Large intestine (tissue), 3 donors: ENCODE measurements at regions not wholly inside any gene's neighbourhood (a gene's known extent, or its start where the extent isn't known, plus 50 kb on each side); places are given as distances from the start of the nearest gene placed in this dataset.
"Not testable (repeated sequence)": the region's sequence is repeated elsewhere in the genome, so short reads cannot be mapped to it uniquely, and the experiment has no call there.

Experiments used
- DNase-seq, 2 donors: peaks; one replicate each; pipeline versions ENCODE4 v3.0.0 to v3.0.0-alpha.2; 2013
- H3K27ac ChIP-seq: one replicate; pipeline ENCODE4 v1.5.1; 2013; ENCODE audit warnings: low read length
- H3K27me3 ChIP-seq: 2 replicates; pipeline ENCODE4 v1.6.1; 2013; ENCODE audit warnings: low read length; ENCODE audit not compliant: control insufficient read depth, insufficient read depth
- H3K36me3 ChIP-seq: 2 replicates; pipeline ENCODE4 v1.6.1; 2013; ENCODE audit warnings: low read length; ENCODE audit not compliant: control insufficient read depth, insufficient read depth
- H3K4me1 ChIP-seq: one replicate; pipeline ENCODE4 v1.6.1; 2013; ENCODE audit warnings: low read length; ENCODE audit not compliant: control insufficient read depth, insufficient read depth
- H3K4me3 ChIP-seq: one replicate; pipeline ENCODE4 v1.5.1; 2013; ENCODE audit warnings: low read length
- H3K9me3 ChIP-seq: one replicate; pipeline ENCODE4 v1.6.1; 2013; ENCODE audit warnings: mild to moderate bottlenecking, low read depth, low read length, moderate library complexity; ENCODE audit not compliant: control insufficient read depth
- WGBS: methylation state at CpG from one replicate; pipeline ENCODE4 v1.1.5; 2013; ENCODE audit warnings: low lambda C conversion rate; ENCODE audit not compliant: insufficient coverage; 5-methylcytosine and 5-hydroxymethylcytosine counted together

GRCh38 chr11:82465481-82465880 lies 268.2 kb downstream of the FAM181B start:
- H3K9me3 ChIP-seq = no peaks in the 10 kb centered on the region
- WGBS = 100% methylated on average over 1 of the region's 2 CpGs
- H3K27ac ChIP-seq = no peak overlapping the region
- H3K36me3 ChIP-seq = no peaks in the 10 kb centered on the region
- no peak for DNase-seq
- no peak overlapping the region for H3K4me3 ChIP-seq
- H3K4me1 ChIP-seq = no peaks in the 10 kb centered on the region
- no peaks in the 10 kb centered on the region for H3K27me3 ChIP-seq

- 80% methylated on average over 1 of the region's 4 CpGs for WGBS
- H3K27me3 ChIP-seq = no peaks in the 10 kb centered on the region
- H3K27ac ChIP-seq = no peak overlapping the region
- H3K4me1 ChIP-seq = no peaks in the 10 kb centered on the region
- no peaks in the 10 kb centered on the region for H3K36me3 ChIP-seq
- no peak for DNase-seq
- H3K9me3 ChIP-seq = no peaks in the 10 kb centered on the region
- no peak overlapping the region for H3K4me3 ChIP-seq
Measured at GRCh38 chr11:82462608-82463242, 270.9 kb downstream of the FAM181B start.

GRCh38 chr11:82458761-82459160 lies 274.9 kb downstream of the FAM181B start:
- Histone ChIP-seq H3K27ac (no peak overlapping the region), H3K4me3 (no peak overlapping the region), H3K36me3 (no peaks in the 10 kb centered on the region), H3K27me3 (no peaks in the 10 kb centered on the region), H3K9me3 (no peaks in the 10 kb centered on the region), H3K4me1 (no peaks in the 10 kb centered on the region)
- DNase-seq = no peak
- 7% methylated on average over 3 of the region's 4 CpGs for WGBS

GRCh38 chr11:82458147-82458546 lies 275.5 kb downstream of the FAM181B start:
- H3K9me3 ChIP-seq = no peaks in the 10 kb centered on the region
- no peak for DNase-seq
- H3K4me3 ChIP-seq = no peak overlapping the region
- H3K4me1 ChIP-seq = no peaks in the 10 kb centered on the region
- no peaks in the 10 kb centered on the region for H3K27me3 ChIP-seq
- no CpG with 5 or more reads among the region's 1 CpG for WGBS
- H3K36me3 ChIP-seq = no peaks in the 10 kb centered on the region
- no peak overlapping the region for H3K27ac ChIP-seq

- Histone ChIP-seq H3K27me3 (no peaks in the 10 kb centered on the region), H3K9me3 (no peaks in the 10 kb centered on the region)
- no peak for DNase-seq
Measured at GRCh38 chr11:82450996-82451395, 282.7 kb downstream of the FAM181B start.

GRCh38 chr11:82406611-82407010 lies 327.1 kb downstream of the FAM181B start:
- H3K36me3 ChIP-seq = no peaks in the 10 kb centered on the region
- H3K27ac ChIP-seq = no peak overlapping the region
- no peaks in the 10 kb centered on the region for H3K27me3 ChIP-seq
- DNase-seq = no peak
- H3K9me3 ChIP-seq = peaks cover 3% of the 10 kb centered on the region
- H3K4me3 ChIP-seq = no peak overlapping the region
- H3K4me1 ChIP-seq = no peaks in the 10 kb centered on the region

More at GRCh38 chr11:82450996-82451395, 282.7 kb downstream of the FAM181B start:
- Histone ChIP-seq H3K27ac (no peak overlapping the region), H3K4me1 (no peaks in the 10 kb centered on the region), H3K4me3 (no peak overlapping the region), H3K36me3 (no peaks in the 10 kb centered on the region)

- no peaks in the 10 kb centered on the region for H3K27me3 ChIP-seq
- peaks cover 3% of the 10 kb centered on the region for H3K9me3 ChIP-seq
- no peak for DNase-seq
- no peak overlapping the region for H3K27ac ChIP-seq
- no peaks in the 10 kb centered on the region for H3K4me1 ChIP-seq
- no peak overlapping the region for H3K4me3 ChIP-seq
- no peaks in the 10 kb centered on the region for H3K36me3 ChIP-seq
- 29% methylated on average over 1 of the region's 5 CpGs for WGBS
Measured at GRCh38 chr11:82405421-82405820, 328.2 kb downstream of the FAM181B start.

- no peaks in the 10 kb centered on the region for H3K36me3 ChIP-seq
- peaks cover 3% of the 10 kb centered on the region for H3K9me3 ChIP-seq
- no peaks in the 10 kb centered on the region for H3K4me1 ChIP-seq
- no peak for DNase-seq
- H3K4me3 ChIP-seq = no peak overlapping the region
- 100% methylated on average over 1 of the region's 5 CpGs for WGBS
- H3K27me3 ChIP-seq = no peaks in the 10 kb centered on the region
- no peak overlapping the region for H3K27ac ChIP-seq
Measured at GRCh38 chr11:82404981-82405380, 328.7 kb downstream of the FAM181B start.

GRCh38 chr11:82403640-82404305 lies 329.9 kb downstream of the FAM181B start:
- no peaks in the 10 kb centered on the region for H3K27me3 ChIP-seq
- no peaks in the 10 kb centered on the region for H3K4me1 ChIP-seq
- peaks cover 3% of the 10 kb centered on the region for H3K9me3 ChIP-seq
- H3K36me3 ChIP-seq = no peaks in the 10 kb centered on the region
- H3K27ac ChIP-seq = no peak overlapping the region
- no CpG with 5 or more reads among the region's 49 CpGs for WGBS
- no peak for DNase-seq
- no peak overlapping the region for H3K4me3 ChIP-seq

GRCh38 chr11:82398300-82398815 lies 335.3 kb downstream of the FAM181B start:
- Histone ChIP-seq H3K27me3 (no peaks in the 10 kb centered on the region), H3K27ac (no peak overlapping the region), H3K9me3 (no peaks in the 10 kb centered on the region), H3K4me1 (no peaks in the 10 kb centered on the region), H3K4me3 (no peak overlapping the region), H3K36me3 (no peaks in the 10 kb centered on the region)
- DNase-seq = no peak
- WGBS = no CpG with 5 or more reads among the region's 4 CpGs

- not testable (repeated sequence) for H3K4me1 ChIP-seq, DNase-seq, H3K27me3 ChIP-seq, H3K4me3 ChIP-seq, H3K27ac ChIP-seq, H3K36me3 ChIP-seq, H3K9me3 ChIP-seq
- WGBS = no CpG with 5 or more reads among the region's 5 CpGs
Measured at GRCh38 chr11:82396639-82397038, 337.0 kb downstream of the FAM181B start.
